Uterus (tissue), 3 donors: ENCODE measurements at regions not wholly inside any gene's neighbourhood (a gene's known extent, or its start where the extent isn't known, plus 50 kb on each side); places are given as distances from the start of the nearest gene placed in this dataset.

ENCODE experiments used
- DNase-seq, 2 donors: peaks; one replicate each; pipeline ENCODE4 v3.0.0-alpha.2; 2019 to 2020
- H3K27ac ChIP-seq, 2 donors: fragments of 200-600 bp; sonication (generic); 1 replicate in 1 of 2; 2 replicates in 1 of 2; pipeline ENCODE4 v1.5.1; 2016 to 2018
- H3K27me3 ChIP-seq, 2 donors: fragments of 200-600 bp; sonication (generic); one replicate each; pipeline ENCODE4 v1.5.1; 2018 to 2019; ENCODE audit warnings: control low read depth in 1 of 2
- H3K36me3 ChIP-seq, 2 donors: fragments of 200-600 bp; sonication (generic); one replicate each; pipeline ENCODE4 v1.5.1; 2019; ENCODE audit warnings: control low read depth in 1 of 2
- H3K4me1 ChIP-seq, 2 donors: fragments of 200-600 bp; sonication (generic); one replicate each; pipeline ENCODE4 v1.5.1; 2018 to 2019; ENCODE audit warnings: control low read depth in 1 of 2
- H3K4me3 ChIP-seq, 2 donors: fragments of 200-600 bp; sonication (generic); 1 replicate in 1 of 2; 2 replicates in 1 of 2; pipeline ENCODE4 v1.5.1; 2018 to 2019; ENCODE audit warnings: mild to moderate bottlenecking in 1 of 2
- H3K9me3 ChIP-seq, 2 donors: fragments of 200-600 bp; sonication (generic); one replicate each; pipeline ENCODE4 v1.5.1; 2019; ENCODE audit warnings: control low read depth in 1 of 2
- CTCF ChIP-seq, 4 experiments: fragments of 200-600 bp in 2 of 4; fragments of 450-650 bp in 2 of 4; sonication (generic) in 2 of 4; IDR thresholded peaks; one replicate each; pipeline ENCODE4 v1.5.1; 2016 to 2019; ENCODE audit warnings: antibody characterized with exemption in 4 of 4, mild to moderate bottlenecking in 2 of 4, moderate library complexity in 1 of 4
- POLR2A ChIP-seq, 2 donors: fragments of 450-650 bp; IDR thresholded peaks; one replicate each; pipeline ENCODE4 v1.6.1; 2016; ENCODE audit warnings: antibody characterized with exemption in 2 of 2, mild to moderate bottlenecking in 1 of 2, moderate library complexity in 1 of 2
- intact Hi-C: fragments of 100-400 bp; cut with DNase I; formaldehyde crosslinking; loops from one replicate; pipeline ENCODE4 v1.15.1; 2023; ENCODE audit warnings: low total_unique reads
- donor health status: DM: yes; HTN: yes; CAD: no.

DNA sequence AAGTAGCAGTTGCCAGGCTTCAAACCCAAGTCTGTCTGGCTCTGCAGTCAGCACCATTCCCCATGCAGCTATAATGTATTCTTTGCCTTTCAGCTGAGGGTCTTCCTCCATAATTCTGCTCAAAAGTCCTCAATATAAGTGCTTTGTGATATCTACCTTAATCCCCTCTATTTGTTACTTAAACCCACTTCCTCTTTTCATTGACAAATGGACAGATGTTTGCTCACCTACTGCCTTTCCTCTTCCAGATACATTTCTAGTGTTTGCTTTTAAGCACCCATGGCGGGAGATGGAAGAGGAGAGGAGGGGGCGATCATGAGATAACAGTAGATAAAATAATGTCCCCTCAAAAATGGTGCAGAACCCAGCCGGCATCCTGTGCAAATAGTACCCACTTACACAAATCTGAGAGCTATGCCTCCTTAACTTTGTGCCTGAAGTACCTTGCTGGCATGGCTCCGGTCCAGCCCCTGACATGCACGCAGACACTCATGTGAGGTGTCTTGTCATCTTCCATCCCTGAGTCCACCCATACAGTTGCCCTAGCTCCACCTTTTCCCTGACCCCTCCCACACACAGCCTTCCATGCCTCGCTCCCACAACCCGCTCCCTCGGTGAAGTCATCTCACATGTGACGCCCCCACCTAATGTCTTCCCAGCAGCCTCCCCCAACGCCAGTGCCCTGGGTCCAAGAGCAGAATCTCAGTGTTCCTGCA, 109.6 kb downstream of the TRIM29 start:
- DNase-seq, result no peak
- no peaks in the 10 kb centered on the region for H3K9me3 ChIP-seq
- H3K4me3 ChIP-seq, result no peak overlapping the region
- H3K36me3 ChIP-seq, result no peaks in the 10 kb centered on the region
- no peaks in the 10 kb centered on the region for H3K27me3 ChIP-seq
- TF ChIP-seq POLR2A (IDR thresholded peaks at IDR 0.05) (no peak), CTCF (IDR thresholded peaks at IDR 0.05) (no peak)
- H3K4me1 ChIP-seq, result no peaks in the 10 kb centered on the region
- H3K27ac ChIP-seq, result no peak overlapping the region
- intact Hi-C loops, result no loop called here

DNA sequence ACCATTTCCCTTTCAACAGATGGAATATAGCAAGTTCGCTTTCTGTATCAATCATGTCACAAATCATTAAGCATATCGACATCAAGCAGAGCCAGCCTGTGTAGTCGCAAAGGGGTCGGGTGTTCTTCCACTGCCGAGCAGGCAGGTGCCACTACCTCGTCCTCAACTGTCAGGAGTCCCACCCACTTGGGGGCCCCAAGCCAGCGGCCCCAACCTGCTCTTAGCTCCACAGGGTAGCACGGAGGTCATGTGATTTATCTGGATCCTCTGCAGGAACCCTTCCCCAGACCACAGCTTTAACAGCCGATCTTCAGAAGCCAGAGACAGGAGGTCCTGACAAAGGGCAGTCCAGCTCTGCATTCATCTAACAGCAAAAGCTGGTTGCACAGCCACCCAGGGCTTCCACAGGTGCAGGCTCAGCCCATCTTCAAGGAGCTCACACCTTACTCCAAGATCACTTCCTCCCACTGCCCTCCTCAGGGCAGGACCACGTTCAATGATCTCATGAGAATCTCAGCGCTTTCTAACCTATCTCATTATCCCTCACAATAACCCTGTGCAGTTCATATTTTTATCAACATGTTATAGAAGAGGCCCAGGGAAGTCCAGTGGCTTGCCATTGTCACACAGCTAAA, 110.2 kb downstream of the TRIM29 start:
- Histone ChIP-seq H3K27ac (no peak overlapping the region), H3K9me3 (no peaks in the 10 kb centered on the region), H3K36me3 (no peaks in the 10 kb centered on the region), H3K4me3 (no peak overlapping the region), H3K4me1 (no peaks in the 10 kb centered on the region), H3K27me3 (no peaks in the 10 kb centered on the region)
- TF ChIP-seq POLR2A (IDR thresholded peaks at IDR 0.05) (no peak), CTCF (IDR thresholded peaks at IDR 0.05) (no peak)
- no peak for DNase-seq
- intact Hi-C loops, result no loop called here

GRCh38 chr11:120025606-120026335, 112.1 kb downstream of the TRIM29 start:
- DNase-seq, result no peak
- intact Hi-C loops, result no loop called here
- Histone ChIP-seq H3K4me3 (no peak overlapping the region), H3K4me1 (no peaks in the 10 kb centered on the region), H3K27ac (no peak overlapping the region), H3K36me3 (no peaks in the 10 kb centered on the region), H3K27me3 (no peaks in the 10 kb centered on the region), H3K9me3 (no peaks in the 10 kb centered on the region)
- no peak for TF ChIP-seq CTCF (IDR thresholded peaks at IDR 0.05)
- no peak for TF ChIP-seq POLR2A (IDR thresholded peaks at IDR 0.05)

GRCh38 chr11:120024586-120024985, 113.3 kb downstream of the TRIM29 start:
- Histone ChIP-seq H3K27ac (no peak overlapping the region), H3K4me1 (no peaks in the 10 kb centered on the region), H3K27me3 (no peaks in the 10 kb centered on the region), H3K9me3 (no peaks in the 10 kb centered on the region), H3K4me3 (no peak overlapping the region), H3K36me3 (no peaks in the 10 kb centered on the region)
- no peak for TF ChIP-seq CTCF (IDR thresholded peaks at IDR 0.05)
- TF ChIP-seq POLR2A (IDR thresholded peaks at IDR 0.05), result no peak
- no peak for DNase-seq
- intact Hi-C loops, result no loop called here

DNA sequence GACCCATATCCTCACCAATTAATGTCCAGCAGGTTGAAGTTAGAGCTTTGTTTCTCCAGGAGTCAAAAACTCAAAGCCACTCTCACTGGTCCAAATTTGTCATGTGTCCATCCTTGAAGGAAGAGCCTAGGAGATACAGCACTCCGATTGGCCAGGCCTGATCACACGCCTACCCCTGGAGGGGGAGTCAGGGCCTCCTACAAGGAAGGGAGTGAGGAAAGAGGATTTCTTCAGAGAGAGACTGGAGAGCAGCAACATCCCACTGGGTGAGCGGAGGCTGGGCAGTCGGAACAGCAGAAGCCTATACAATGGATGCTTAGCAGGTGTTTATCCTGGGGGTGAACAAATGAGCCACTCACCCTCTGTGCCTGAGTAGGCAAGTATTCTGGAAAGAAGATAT, 113.9 kb downstream of the TRIM29 start:
- no peak overlapping the region for H3K4me3 ChIP-seq
- H3K27me3 ChIP-seq, result no peaks in the 10 kb centered on the region
- no peaks in the 10 kb centered on the region for H3K36me3 ChIP-seq
- TF ChIP-seq POLR2A (IDR thresholded peaks at IDR 0.05) (no peak), CTCF (IDR thresholded peaks at IDR 0.05) (no peak)
- no peaks in the 10 kb centered on the region for H3K4me1 ChIP-seq
- intact Hi-C loops, result no loop called here
- no peak for DNase-seq
- no peaks in the 10 kb centered on the region for H3K9me3 ChIP-seq
- no peak overlapping the region for H3K27ac ChIP-seq
